Pulmonary artery endothelial cell (primary cell): ENCODE measurements at regions not wholly inside any gene's neighbourhood (a gene's known extent, or its start where the extent isn't known, plus 50 kb on each side); places are given as distances from the start of the nearest gene placed in this dataset.
A peak's percentile ranks its signal among the peaks of the same experiment; 100 is the strongest.
"Not testable (repeated sequence)": the region's sequence is repeated elsewhere in the genome, so short reads cannot be mapped to it uniquely, and the experiment has no call there.

Experiments used
- DNase-seq: peaks from one replicate; pipeline ENCODE4 v3.0.0-alpha.2; 2011; ENCODE audit warnings: low read depth, low spot score

DNA sequence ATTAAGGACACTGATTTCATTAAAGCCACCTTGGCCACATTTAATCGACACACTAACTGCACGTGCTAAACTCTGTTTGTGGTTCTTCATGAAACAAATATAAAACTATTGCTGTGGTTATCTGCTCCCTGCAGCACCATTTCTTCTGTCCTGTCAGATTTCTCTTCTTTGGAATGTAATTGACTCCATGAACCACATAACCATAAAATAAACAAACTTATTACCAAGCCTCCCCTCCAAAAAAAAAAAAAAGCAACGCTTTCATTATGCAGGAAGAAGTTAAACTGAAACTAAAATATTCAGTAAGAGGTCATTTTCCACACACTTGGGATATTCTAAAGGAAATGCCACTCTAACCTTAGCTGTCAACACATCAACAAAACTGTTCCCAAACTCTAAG lies 319.1 kb upstream of the NT5E start:
- DNase-seq: no peak

- no peak for DNase-seq
Measured at GRCh38 chr6:85129881-85130280, 320.0 kb upstream of the NT5E start.

GRCh38 chr6:85128781-85129180 lies 321.1 kb upstream of the NT5E start:
- no peak for DNase-seq

DNA sequence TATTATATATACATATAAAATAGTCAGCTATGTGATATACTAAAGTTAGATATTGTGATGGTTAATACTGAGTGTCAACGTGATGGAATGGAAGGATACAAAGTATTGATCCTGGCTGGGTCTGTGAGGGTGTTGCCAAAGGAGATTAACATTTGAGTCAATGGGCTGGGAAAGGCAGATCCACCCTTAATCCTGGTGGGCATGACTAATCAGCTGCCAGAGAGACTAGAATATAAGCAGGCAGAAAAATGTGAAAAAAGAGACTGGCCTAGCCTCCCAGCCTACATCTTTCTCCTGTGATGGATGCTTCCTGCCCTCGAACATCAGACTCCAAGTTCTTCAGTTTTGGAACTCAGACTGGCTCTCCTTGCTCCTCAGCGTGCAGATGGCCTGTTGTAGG lies 321.6 kb upstream of the NT5E start:
- not testable (repeated sequence) for DNase-seq

DNA sequence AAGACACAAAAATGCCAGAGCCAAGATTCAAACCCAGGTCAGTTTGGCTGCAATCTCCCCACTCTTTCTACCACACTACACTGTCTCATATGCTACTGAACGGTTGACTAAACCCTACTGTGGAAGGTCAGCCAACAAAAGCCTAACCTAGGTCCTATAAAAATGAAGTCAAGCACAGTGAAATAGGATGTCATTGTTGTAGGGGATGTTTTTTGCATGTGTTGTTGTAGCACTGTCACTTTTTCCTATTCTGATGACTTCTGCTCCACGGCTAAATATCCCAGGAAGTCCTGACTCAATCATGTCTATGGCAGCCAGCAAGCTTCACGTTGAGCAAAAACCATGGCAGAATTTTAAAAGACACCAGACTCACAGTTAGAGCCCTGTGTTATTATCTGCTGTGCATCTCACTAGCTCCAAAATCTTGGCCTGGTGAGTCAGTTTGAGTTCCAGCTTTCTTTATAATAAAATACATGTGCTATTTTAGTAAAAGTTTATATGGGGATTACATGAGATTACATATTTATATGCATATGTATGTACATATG lies 322.1 kb upstream of the NT5E start:
- no peak for DNase-seq

DNA sequence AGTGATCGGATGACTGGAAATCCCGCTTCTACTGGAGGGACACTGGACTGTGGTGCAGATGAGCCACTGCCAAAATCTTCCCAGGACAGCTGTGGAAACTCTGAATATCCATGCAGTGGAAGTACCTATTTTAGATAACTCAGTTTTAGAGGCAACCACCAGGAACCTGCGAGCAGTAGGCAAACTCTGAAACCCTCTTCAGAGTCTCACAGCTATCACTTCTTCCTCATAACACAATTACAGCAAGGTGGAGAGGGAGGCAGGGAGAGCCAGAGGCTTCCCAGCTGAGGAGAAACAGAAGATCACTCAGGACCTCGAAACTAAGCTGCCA lies 322.8 kb upstream of the NT5E start:
- DNase-seq: no peak

- DNase-seq: peak; percentile 3
Measured at GRCh38 chr6:85126485-85127167, 323.3 kb upstream of the NT5E start.

DNA sequence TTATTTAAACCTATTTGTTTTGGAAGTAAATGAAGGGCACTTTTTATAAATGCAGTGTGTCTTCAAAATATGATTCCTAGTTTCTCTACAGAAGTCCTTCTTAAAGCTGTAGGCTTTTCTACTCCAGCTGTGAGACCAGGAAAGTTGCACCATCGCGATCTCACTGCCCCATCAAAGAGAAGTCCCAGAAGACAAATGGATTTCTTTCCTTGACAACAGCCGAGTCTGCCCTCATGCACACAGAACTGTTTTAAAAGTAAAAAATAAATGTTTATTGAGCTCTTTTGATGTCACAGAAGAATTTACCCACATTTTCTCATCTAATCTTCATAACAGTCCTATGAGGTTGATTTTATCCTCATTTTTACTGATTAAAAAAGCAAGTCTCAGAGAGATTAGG lies 324.4 kb upstream of the NT5E start:
- no peak for DNase-seq

DNA sequence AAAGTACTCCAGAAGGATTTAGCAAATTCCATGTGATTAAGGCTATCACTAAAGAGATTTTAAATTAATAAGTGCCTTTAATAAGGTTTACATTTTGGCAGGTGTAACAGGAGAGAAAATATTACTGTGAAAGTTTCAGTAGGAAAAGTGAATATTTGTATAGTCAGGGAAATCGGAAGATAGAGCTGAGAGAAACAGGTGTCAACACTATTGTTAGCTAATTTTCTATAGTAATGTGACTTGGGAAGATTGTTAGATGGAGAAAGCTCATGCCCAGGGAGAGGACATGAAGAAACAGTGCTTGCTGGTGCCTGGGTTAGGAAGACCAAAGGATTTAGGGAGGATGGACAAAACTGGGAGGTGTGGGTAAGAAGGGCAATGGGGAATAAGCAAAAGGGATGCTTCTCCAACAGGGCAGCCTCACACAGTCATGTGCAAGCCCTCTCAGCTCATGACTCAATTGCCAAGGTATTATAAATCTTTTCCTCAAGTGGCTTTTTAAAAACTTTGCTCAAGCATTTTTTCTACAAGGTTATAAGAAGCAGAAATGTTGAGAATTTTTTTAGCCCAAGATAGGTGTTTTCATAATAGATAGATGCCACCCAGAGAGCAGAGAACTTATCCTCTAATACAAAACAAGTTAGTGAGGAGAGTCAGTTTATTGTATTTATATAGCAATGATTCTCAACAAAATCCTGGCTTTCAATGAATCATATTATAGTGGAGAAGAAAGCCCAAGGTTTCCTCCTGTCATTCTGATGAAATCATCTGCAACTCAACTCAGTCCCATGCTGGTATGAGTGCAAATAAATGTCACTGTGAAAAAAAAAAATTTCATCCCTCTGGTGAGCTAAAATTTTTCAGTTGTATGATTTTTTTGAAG lies 325.2 kb upstream of the NT5E start:
- no peak for DNase-seq

DNA sequence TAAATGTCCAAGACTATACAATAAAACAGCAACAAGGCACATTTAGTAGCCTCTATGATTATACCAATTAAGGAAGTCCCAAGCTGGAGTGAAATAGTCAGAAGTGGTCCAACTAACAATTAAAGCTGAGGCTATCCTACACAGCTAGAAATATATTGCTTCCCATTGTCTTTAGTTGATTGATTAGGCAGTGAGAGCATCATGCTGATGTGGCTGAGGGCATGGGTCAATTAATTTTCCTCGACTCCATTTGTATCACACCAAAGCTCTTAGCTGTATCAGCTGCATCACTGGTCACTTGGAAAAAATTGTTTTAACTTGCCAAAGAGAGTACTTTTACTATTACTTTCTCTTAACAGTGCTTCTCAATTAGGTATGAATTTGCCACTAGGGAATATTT lies 328.7 kb upstream of the NT5E start:
- no peak for DNase-seq

DNA sequence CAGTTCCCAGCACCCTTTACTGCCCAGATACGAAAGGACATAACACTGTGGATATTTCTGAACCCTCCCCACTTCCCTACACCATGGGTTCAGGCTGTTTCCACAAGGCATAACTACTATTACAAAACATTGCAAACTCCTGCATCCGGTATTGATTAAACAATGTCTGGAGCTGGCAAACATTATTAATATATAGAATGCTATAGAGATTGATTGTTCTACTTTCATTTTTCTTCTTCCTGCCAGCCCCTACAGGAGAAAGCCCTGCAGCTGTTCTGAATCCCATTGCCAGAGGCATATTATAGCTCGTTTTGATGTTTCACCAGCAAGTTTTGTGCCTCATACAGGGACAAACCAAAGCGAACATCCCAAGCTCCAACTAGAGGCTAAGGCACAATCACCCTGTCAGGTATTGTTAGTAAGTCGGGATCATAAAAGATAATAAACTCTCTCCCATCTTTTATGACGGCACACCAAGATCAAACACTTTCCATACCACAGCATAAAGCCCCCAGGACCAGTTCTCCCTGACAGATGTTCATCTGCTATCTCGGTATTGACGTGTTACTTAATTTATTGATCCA lies 331.1 kb upstream of the NT5E start:
- no peak for DNase-seq

DNA sequence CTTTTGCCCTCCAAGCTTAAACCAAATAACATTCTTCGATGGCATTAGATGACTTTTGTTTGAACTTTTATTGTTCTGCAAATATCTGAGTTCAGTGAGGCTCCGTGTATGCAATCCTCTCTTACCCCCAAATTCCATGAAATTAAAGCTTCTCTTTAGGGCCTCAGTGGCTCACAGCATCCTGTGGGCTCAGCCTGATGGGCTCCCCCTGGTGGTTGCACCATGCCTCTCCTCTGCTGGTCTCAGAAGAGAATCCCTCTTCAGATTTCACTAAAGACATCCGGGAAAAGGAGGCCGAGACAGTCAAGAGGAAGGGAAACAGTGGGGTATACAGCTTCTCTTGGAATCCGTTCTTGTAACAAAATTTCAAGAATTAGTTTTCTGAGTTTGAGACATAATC lies 331.6 kb upstream of the NT5E start:
- DNase-seq: no peak

- no peak for DNase-seq
Measured at GRCh38 chr6:85116475-85116874, 333.4 kb upstream of the NT5E start.

- no peak for DNase-seq
Measured at GRCh38 chr6:85115876-85116275, 334.0 kb upstream of the NT5E start.

DNA sequence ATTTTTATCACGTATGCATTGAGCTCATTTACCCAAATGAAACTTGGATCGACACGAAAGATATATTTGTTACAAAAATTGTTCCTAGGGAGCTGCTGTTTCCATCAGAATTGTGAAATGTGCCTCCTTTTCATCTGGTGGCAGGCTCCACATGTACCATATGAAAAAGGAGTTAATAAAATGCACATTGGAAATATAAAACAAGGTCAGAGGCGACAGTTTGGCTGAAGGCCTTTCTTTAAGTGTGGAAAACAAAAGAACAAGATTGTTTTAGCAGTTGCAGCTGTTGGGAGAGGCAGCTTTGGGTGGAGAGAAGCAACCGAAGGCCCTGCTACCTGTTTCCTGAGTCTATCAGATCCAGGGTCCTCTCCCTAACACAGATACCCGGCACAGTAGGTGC lies 334.5 kb upstream of the NT5E start:
- no peak for DNase-seq

GRCh38 chr6:85114581-85114935 lies 335.3 kb upstream of the NT5E start:
- no peak for DNase-seq

DNA sequence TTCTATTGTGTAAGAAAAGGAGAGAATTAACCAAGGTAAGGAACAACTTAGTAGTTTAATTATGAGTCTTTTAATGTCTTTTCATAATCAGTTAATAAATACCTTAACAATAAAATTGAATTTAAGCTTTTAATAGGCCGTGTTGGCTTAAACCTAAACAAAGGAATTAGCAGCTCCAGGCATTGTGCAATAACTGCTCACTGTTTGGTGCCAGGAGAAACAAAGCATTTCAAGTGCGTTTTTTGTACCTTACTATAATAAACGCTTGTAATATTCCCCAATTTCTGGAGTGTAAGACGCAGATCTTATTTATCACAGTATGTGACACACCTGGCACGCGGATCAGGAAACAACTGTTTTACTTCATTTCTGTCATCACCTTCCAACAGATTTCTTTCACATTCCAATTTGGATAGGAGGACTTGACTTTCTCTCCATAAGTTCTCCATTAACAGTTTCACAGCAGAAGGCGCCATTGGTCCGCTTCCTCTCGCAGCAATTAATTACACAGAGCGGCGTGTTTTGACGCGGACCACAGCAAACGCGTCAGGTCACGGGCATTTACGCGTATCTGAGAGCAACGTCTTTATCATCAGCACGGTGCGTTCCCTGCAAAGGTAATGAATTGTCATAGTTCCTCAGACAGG lies 335.8 kb upstream of the NT5E start:
- peak; percentile 11 for DNase-seq

DNA sequence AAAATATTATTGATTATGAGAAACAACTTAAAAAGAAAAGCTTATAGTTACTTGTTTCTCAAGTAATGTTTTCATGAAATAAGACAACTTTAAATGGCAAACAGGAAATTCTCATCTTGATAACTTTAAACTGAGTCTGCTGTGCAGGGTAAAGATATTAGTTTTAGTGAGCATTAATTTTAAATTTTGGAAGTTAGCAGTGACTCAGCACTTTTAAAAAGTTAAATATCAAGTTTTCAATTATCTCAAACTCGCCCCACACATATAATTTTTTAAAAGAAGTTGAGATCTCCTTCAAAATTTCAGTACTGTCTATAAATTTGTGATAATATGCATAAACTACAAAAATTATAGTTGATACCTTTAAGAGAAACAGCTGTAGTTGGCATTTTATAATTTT lies 337.3 kb upstream of the NT5E start:
- no peak for DNase-seq

- no peak for DNase-seq
Measured at GRCh38 chr6:85111481-85112011, 338.3 kb upstream of the NT5E start.

- no peak for DNase-seq
Measured at GRCh38 chr6:85110943-85111342, 338.9 kb upstream of the NT5E start.

DNA sequence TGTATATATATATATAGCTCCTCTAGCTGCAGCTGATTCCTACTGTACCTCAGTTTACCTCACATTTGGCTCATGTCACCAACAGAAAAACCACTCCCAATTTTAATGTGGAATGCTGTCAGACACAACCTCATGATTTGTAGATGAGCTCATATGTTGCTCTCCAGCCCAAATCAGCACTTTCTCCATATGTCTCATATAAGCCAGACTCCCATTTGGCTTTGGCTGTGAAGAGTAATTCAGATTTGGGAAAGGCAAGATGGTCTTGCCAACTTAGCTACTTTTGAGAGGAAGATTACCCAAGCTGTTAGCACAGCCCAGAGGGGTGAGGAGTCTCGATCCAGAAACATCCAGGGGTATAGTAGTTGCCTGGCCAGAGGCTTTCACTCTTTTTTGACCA lies 342.2 kb upstream of the NT5E start:
- DNase-seq: no peak

- no peak for DNase-seq
Measured at GRCh38 chr6:85096976-85097375, 332.6 kb upstream of the TBX18 start.
